CD14-positive monocyte (primary cell): ENCODE measurements at regions not wholly inside any gene's neighbourhood (a gene's known extent, or its start where the extent isn't known, plus 50 kb on each side); places are given as distances from the start of the nearest gene placed in this dataset.

Experiments
- DNase-seq, 3 donors: peaks; one replicate each; pipeline ENCODE4 v3.0.0-alpha.2; 2011 to 2022
- H2AFZ ChIP-seq: 2 replicates; pipeline ENCODE4 v1.6.0; 2012; ENCODE audit warnings: mild to moderate bottlenecking, low read depth, low read length, inconsistent platforms; ENCODE audit not compliant: insufficient read depth, poor library complexity, severe bottlenecking
- H3K27ac ChIP-seq, 2 donors: 1 replicate in 1 of 2; 2 replicates in 1 of 2; pipeline ENCODE4 v1.5.1; 2012 to 2013; ENCODE audit warnings: low read length in 2 of 2, control low read depth in 1 of 2, inconsistent platforms in 1 of 2, low read depth in 1 of 2, mild to moderate bottlenecking in 1 of 2
- H3K27me3 ChIP-seq, 2 donors: one replicate each; pipeline versions ENCODE4 v1.6.0 to v1.6.1; 2011 to 2013; ENCODE audit warnings: low read length in 2 of 2; ENCODE audit not compliant: control insufficient read depth in 2 of 2, insufficient read depth in 2 of 2
- H3K36me3 ChIP-seq, 2 donors: replicated peaks in 1 of 2; 1 replicate in 1 of 2; 2 replicates in 1 of 2; pipeline versions ENCODE4 v1.5.1 to v1.6.1; 2012 to 2013; ENCODE audit warnings: low read length in 2 of 2, control low read depth in 1 of 2, inconsistent platforms in 1 of 2, mild to moderate bottlenecking in 1 of 2; ENCODE audit not compliant: insufficient read depth in 2 of 2, control insufficient read depth in 1 of 2
- H3K4me1 ChIP-seq, 2 donors: 1 replicate in 1 of 2; 2 replicates in 1 of 2; pipeline versions ENCODE4 v1.5.1 to v1.6.1; 2012 to 2013; ENCODE audit warnings: low read length in 2 of 2, control low read depth in 1 of 2, inconsistent platforms in 1 of 2, mild to moderate bottlenecking in 1 of 2, moderate library complexity in 1 of 2; ENCODE audit not compliant: insufficient read depth in 2 of 2, control insufficient read depth in 1 of 2
- H3K4me2 ChIP-seq: replicated peaks from 2 replicates; pipeline ENCODE3; 2012; ENCODE audit warnings: low read length, moderate library complexity, mild to moderate bottlenecking; ENCODE audit not compliant: poor library complexity, severe bottlenecking; ENCODE audit errors: extremely low read depth
- H3K4me3 ChIP-seq, 3 experiments: fragments of 200-600 bp in 1 of 3; sonication (generic) in 1 of 3; replicated peaks in 1 of 3; 1 replicate in 2 of 3; 2 replicates in 1 of 3; pipeline ENCODE4 v1.5.1; 2011 to 2013; ENCODE audit warnings: low read length in 3 of 3, mild to moderate bottlenecking in 3 of 3, control low read depth in 2 of 3, low read depth in 2 of 3, inconsistent platforms in 1 of 3, moderate library complexity in 1 of 3
- H3K79me2 ChIP-seq: 2 replicates; pipeline ENCODE4 v1.6.0; 2012; ENCODE audit warnings: mild to moderate bottlenecking, control low read depth, inconsistent platforms, low read length, moderate library complexity; ENCODE audit not compliant: insufficient read depth
- H3K9ac ChIP-seq: 2 replicates; pipeline ENCODE4 v1.6.0; 2017; ENCODE audit warnings: low read length, mild to moderate bottlenecking; ENCODE audit not compliant: insufficient read depth, poor library complexity, severe bottlenecking
- H3K9me3 ChIP-seq, 2 donors: replicated peaks in 1 of 2; 1 replicate in 1 of 2; 2 replicates in 1 of 2; pipeline versions ENCODE4 v1.5.1 to v1.6.1; 2012 to 2013; ENCODE audit warnings: low read length in 2 of 2, control low read depth in 1 of 2; ENCODE audit not compliant: control insufficient read depth in 1 of 2, insufficient read depth in 1 of 2
- H4K20me1 ChIP-seq: 2 replicates; pipeline ENCODE4 v1.6.0; 2012; ENCODE audit warnings: mild to moderate bottlenecking, low read length, control low read depth, moderate library complexity; ENCODE audit not compliant: insufficient read depth
- H3K27ac Mint-ChIP-seq, 7 donors: one replicate each; pipeline ENCODE4 v1.8.0; 2020; ENCODE audit warnings: mild to moderate bottlenecking in 7 of 7, mixed read lengths in 7 of 7, moderate library complexity in 6 of 7, inconsistent platforms in 2 of 7
- H3K27me3 Mint-ChIP-seq, 3 donors: one replicate each; pipeline ENCODE4 v1.8.0; 2021 to 2022; ENCODE audit warnings: low read depth in 3 of 3, mild to moderate bottlenecking in 3 of 3, mixed read lengths in 3 of 3, moderate library complexity in 3 of 3, inconsistent platforms in 1 of 3
- H3K36me3 Mint-ChIP-seq, 2 donors: one replicate each; pipeline ENCODE4 v1.8.0; 2020; ENCODE audit warnings: mixed read lengths in 2 of 2, inconsistent platforms in 1 of 2, mild to moderate bottlenecking in 1 of 2
- H3K4me1 Mint-ChIP-seq: one replicate; pipeline ENCODE4 v1.8.0; 2020; ENCODE audit warnings: mild to moderate bottlenecking, mixed read lengths
- H3K4me3 Mint-ChIP-seq, 2 donors: one replicate each; pipeline ENCODE4 v1.8.0; 2020; ENCODE audit warnings: mild to moderate bottlenecking in 2 of 2, mixed read lengths in 2 of 2, moderate library complexity in 1 of 2
- H3K9me3 Mint-ChIP-seq, 7 donors: one replicate each; pipeline ENCODE4 v1.8.0; 2020 to 2022; ENCODE audit warnings: mixed read lengths in 7 of 7, mild to moderate bottlenecking in 6 of 7, moderate library complexity in 6 of 7, inconsistent platforms in 2 of 7
- CTCF ChIP-seq: fragments of 200-600 bp; IDR thresholded peaks from one replicate; pipeline ENCODE4 v1.8.0; 2022; ENCODE audit warnings: antibody characterized with exemption, mild to moderate bottlenecking
- WGBS: methylation state at CpG from one replicate; pipeline ENCODE4 v1.1.5; 2013; ENCODE audit warnings: missing lambda C conversion rate; ENCODE audit not compliant: insufficient coverage; 5-methylcytosine and 5-hydroxymethylcytosine counted together
- intact Hi-C, 2 donors: fragments of 100-400 bp; cut with micrococcal nuclease; formaldehyde crosslinking; loops; one replicate each; pipeline versions ENCODE4 v1.15.0 to v1.15.1; 2023

GRCh38 chr7:26429168-26429567 lies 137.5 kb downstream of the SNX10 start:
- Mint-ChIP-seq H3K27me3 (peaks cover 0 to 3% (median 2%) of the 10 kb centered on the region in 3 donors), H3K4me3 (no peak overlapping the region), H3K36me3 (no peaks in the 10 kb centered on the region), H3K4me1 (no peaks in the 10 kb centered on the region), H3K27ac (no peak overlapping the region), H3K9me3 (peaks cover 4 to 7% (median 5%) of the 10 kb centered on the region in 7 donors)
- Histone ChIP-seq H3K4me1 (no peaks in the 10 kb centered on the region), H3K4me3 (no peak overlapping the region), H3K9me3 (peaks cover 0 to 2% of the 10 kb centered on the region in 2 donors), H3K27ac (no peak overlapping the region), H4K20me1 (no peaks in the 10 kb centered on the region), H3K27me3 (no peaks in the 10 kb centered on the region), H3K4me2 (no peak overlapping the region), H2AFZ (no peak overlapping the region), H3K9ac (no peak overlapping the region), H3K36me3 (no peaks in the 10 kb centered on the region), H3K79me2 (no peaks in the 10 kb centered on the region)
- TF ChIP-seq CTCF = no peak
- WGBS = no CpG with 5 or more reads among the region's 5 CpGs
- intact Hi-C loops = no loop called here
- DNase-seq = no peak

GRCh38 chr7:26434974-26435373 lies 143.3 kb downstream of the SNX10 start:
- no peak for TF ChIP-seq CTCF
- intact Hi-C loops = no loop called here
- no peak overlapping the region for H3K9ac ChIP-seq
- Mint-ChIP-seq H3K4me1 (no peaks in the 10 kb centered on the region), H3K36me3 (no peaks in the 10 kb centered on the region), H3K27me3 (peaks cover 0 to 1% (median 0%) of the 10 kb centered on the region in 3 donors), H3K27ac (no peak overlapping the region), H3K4me3 (no peak overlapping the region), H3K9me3 (peaks cover 0 to 2% (median 0%) of the 10 kb centered on the region in 7 donors)
- H2AFZ ChIP-seq = no peak overlapping the region
- H3K9me3 ChIP-seq = no peaks in the 10 kb centered on the region
- no peak overlapping the region for H3K27ac ChIP-seq
- DNase-seq = no peak
- WGBS = no CpG with 5 or more reads among the region's 3 CpGs
- H3K36me3 ChIP-seq = no peaks in the 10 kb centered on the region
- H4K20me1 ChIP-seq = no peaks in the 10 kb centered on the region
- no peaks in the 10 kb centered on the region for H3K27me3 ChIP-seq
- no peaks in the 10 kb centered on the region for H3K79me2 ChIP-seq
- H3K4me1 ChIP-seq = no peaks in the 10 kb centered on the region
- H3K4me2 ChIP-seq = no peak overlapping the region
- no peak overlapping the region for H3K4me3 ChIP-seq
